GM04504 (cell line): ENCODE measurements at regions not wholly inside any gene's neighbourhood (a gene's known extent, or its start where the extent isn't known, plus 50 kb on each side); places are given as distances from the start of the nearest gene placed in this dataset.

ENCODE experiments used
- DNase-seq: peaks from one replicate; pipeline ENCODE4 v3.0.0-alpha.2; 2012; ENCODE audit warnings: low read depth

GRCh38 chr11:28983780-28984179 lies 875.6 kb downstream of the METTL15 start:
- DNase-seq: no peak

- no peak for DNase-seq
Observed at GRCh38 chr11:28981381-28981780, 873.2 kb downstream of the METTL15 start.

GRCh38 chr11:28976801-28977145 lies 868.6 kb downstream of the METTL15 start:
- DNase-seq: no peak

- DNase-seq: no peak
Observed at GRCh38 chr11:28976012-28976800, 868.0 kb downstream of the METTL15 start.

- DNase-seq: no peak
Observed at GRCh38 chr11:28969832-28970231, 861.6 kb downstream of the METTL15 start.

GRCh38 chr11:28966951-28967350 lies 858.8 kb downstream of the METTL15 start:
- no peak for DNase-seq

GRCh38 chr11:28965819-28966218 lies 857.6 kb downstream of the METTL15 start:
- DNase-seq: no peak

- no peak for DNase-seq
Observed at GRCh38 chr11:28964811-28965210, 856.6 kb downstream of the METTL15 start.

GRCh38 chr11:28963187-28963586 lies 855.0 kb downstream of the METTL15 start:
- DNase-seq: peak; percentile 36

- DNase-seq: no peak
Observed at GRCh38 chr11:28962502-28962901, 854.3 kb downstream of the METTL15 start.

- DNase-seq: no peak
Observed at GRCh38 chr11:28961726-28962125, 853.5 kb downstream of the METTL15 start.

GRCh38 chr11:28956446-28956845 lies 848.3 kb downstream of the METTL15 start:
- no peak for DNase-seq

GRCh38 chr11:28951191-28951590 lies 843.0 kb downstream of the METTL15 start:
- DNase-seq: no peak

GRCh38 chr11:28939381-28939780 lies 831.2 kb downstream of the METTL15 start:
- DNase-seq: no peak

GRCh38 chr11:28938091-28938490 lies 829.9 kb downstream of the METTL15 start:
- DNase-seq: no peak

- no peak for DNase-seq
Observed at GRCh38 chr11:28932940-28933339, 824.8 kb downstream of the METTL15 start.

GRCh38 chr11:28924004-28924403 lies 815.8 kb downstream of the METTL15 start:
- DNase-seq: no peak

GRCh38 chr11:28922386-28922981 lies 814.3 kb downstream of the METTL15 start:
- DNase-seq: no peak

GRCh38 chr11:28919194-28919593 lies 811.0 kb downstream of the METTL15 start:
- no peak for DNase-seq

GRCh38 chr11:28913883-28914282 lies 805.7 kb downstream of the METTL15 start:
- DNase-seq: no peak

- DNase-seq: no peak
Observed at GRCh38 chr11:28911829-28912228, 803.6 kb downstream of the METTL15 start.

GRCh38 chr11:28910926-28911325 lies 802.7 kb downstream of the METTL15 start:
- no peak for DNase-seq

GRCh38 chr11:28903716-28904115 lies 795.5 kb downstream of the METTL15 start:
- DNase-seq: no peak

GRCh38 chr11:28900427-28900826 lies 792.2 kb downstream of the METTL15 start:
- DNase-seq: no peak
